GM23338 (cell line): ENCODE measurements at regions not wholly inside any gene's neighbourhood (a gene's known extent, or its start where the extent isn't known, plus 50 kb on each side); places are given as distances from the start of the nearest gene placed in this dataset.

Experiments used
- ATAC-seq: fragments of 200-7000 bp; cut with Tn5 transposase; 3 replicates; pipeline ENCODE4 v1.9.1; 2020
- DNase-seq: peaks from one replicate; pipeline ENCODE4 v3.0.0-alpha.2; 2015; ENCODE audit warnings: low spot score
- H2AFZ ChIP-seq: fragments of 200-600 bp; sonication (generic); 2 replicates; pipeline ENCODE4 v1.8.0; 2016; ENCODE audit warnings: antibody characterized with exemption, mild to moderate bottlenecking, moderate library complexity
- H3F3A ChIP-seq: fragments of 200-600 bp; sonication (generic); replicated peaks from 2 replicates; pipeline ENCODE4 v1.8.0; 2017; ENCODE audit warnings: antibody characterized with exemption, mixed run types, low read depth
- H3K27ac ChIP-seq: fragments of 200-600 bp; sonication (generic); 2 replicates; pipeline ENCODE4 v1.6.1; 2016; ENCODE audit warnings: low read depth
- H3K27me3 ChIP-seq: fragments of 200-600 bp; sonication (generic); 2 replicates; pipeline ENCODE4 v1.8.0; 2016; ENCODE audit warnings: mild to moderate bottlenecking, mixed run types, moderate library complexity; ENCODE audit not compliant: insufficient read depth
- H3K36me3 ChIP-seq: fragments of 200-600 bp; sonication (generic); 2 replicates; pipeline ENCODE4 v1.8.0; 2016; ENCODE audit warnings: mild to moderate bottlenecking; ENCODE audit not compliant: insufficient read depth
- H3K4me1 ChIP-seq: fragments of 200-600 bp; sonication (generic); 2 replicates; pipeline ENCODE4 v1.8.0; 2016; ENCODE audit warnings: mild to moderate bottlenecking, moderate library complexity; ENCODE audit not compliant: insufficient read depth
- H3K4me2 ChIP-seq: fragments of 200-600 bp; sonication (generic); 2 replicates; pipeline ENCODE4 v1.7.1; 2017; ENCODE audit warnings: mixed run types
- H3K4me3 ChIP-seq: fragments of 200-600 bp; sonication (generic); 2 replicates; pipeline ENCODE4 v1.6.1; 2016; ENCODE audit warnings: mixed run types
- H3K79me2 ChIP-seq: fragments of 200-600 bp; sonication (generic); replicated peaks from 2 replicates; pipeline ENCODE4 v1.8.0; 2017; ENCODE audit warnings: mild to moderate bottlenecking; ENCODE audit not compliant: insufficient read depth
- H3K9me2 ChIP-seq: fragments of 200-600 bp; sonication (generic); 2 replicates; pipeline ENCODE4 v1.8.0; 2017; ENCODE audit not compliant: insufficient read depth
- H4K20me1 ChIP-seq: fragments of 200-600 bp; sonication (generic); replicated peaks from 2 replicates; pipeline ENCODE4 v1.8.0; 2017; ENCODE audit warnings: mild to moderate bottlenecking; ENCODE audit not compliant: insufficient read depth
- H3K27ac Mint-ChIP-seq: 2 replicates; pipeline ENCODE4 v1.8.0; 2020; ENCODE audit warnings: inconsistent platforms, mild to moderate bottlenecking, moderate library complexity, mixed read lengths
- H3K27me3 Mint-ChIP-seq: 3 replicates; pipeline ENCODE4 v1.8.0; 2022; ENCODE audit warnings: low read depth, mild to moderate bottlenecking, moderate library complexity, mixed read lengths, inconsistent platforms; ENCODE audit not compliant: insufficient read depth, poor library complexity
- H3K36me3 Mint-ChIP-seq: 3 replicates; pipeline ENCODE4 v1.8.0; 2021; ENCODE audit warnings: low read depth, mild to moderate bottlenecking, inconsistent platforms, moderate library complexity, mixed read lengths
- H3K4me1 Mint-ChIP-seq: 3 replicates; pipeline ENCODE4 v1.8.0; 2020; ENCODE audit warnings: mild to moderate bottlenecking, inconsistent platforms, mixed read lengths
- H3K4me3 Mint-ChIP-seq: 3 replicates; pipeline ENCODE4 v1.8.0; 2021; ENCODE audit warnings: moderate library complexity, mild to moderate bottlenecking, inconsistent platforms, mixed read lengths
- H3K9me3 Mint-ChIP-seq: 3 replicates; pipeline ENCODE4 v1.8.0; 2020; ENCODE audit warnings: moderate library complexity, mild to moderate bottlenecking, inconsistent platforms, mixed read lengths
- CREB1 ChIP-seq: fragments of 250-450 bp; sonication (Bioruptor Pico); IDR thresholded peaks from 2 replicates; pipeline ENCODE4 v1.5.0; 2020; ENCODE audit warnings: low read depth, mild to moderate bottlenecking, moderate library complexity
- CTCF ChIP-seq, 2 experiments: fragments of 200-600 bp in 1 of 2; sonication (generic) in 1 of 2; conservative IDR thresholded peaks; 2 replicates each; pipeline versions ENCODE4 v1.5.1 to v1.6.1; 2016 to 2017; ENCODE audit warnings: antibody characterized with exemption in 2 of 2, low read depth in 2 of 2, mild to moderate bottlenecking in 2 of 2, moderate library complexity in 1 of 2
- ETS1 ChIP-seq: IDR thresholded peaks from 2 replicates; pipeline ENCODE4 v1.6.1; 2016; ENCODE audit warnings: antibody characterized with exemption
- EZH2 ChIP-seq: fragments of 200-600 bp; sonication (generic); IDR thresholded peaks from one replicate; pipeline ENCODE4 v1.8.0; 2017; ENCODE audit warnings: antibody characterized with exemption, mild to moderate bottlenecking, low read depth; ENCODE audit not compliant: unreplicated experiment
- EZH2phosphoT487 ChIP-seq: fragments of 200-600 bp; sonication (generic); IDR thresholded peaks from one replicate; pipeline ENCODE4 v1.8.1; 2018; ENCODE audit warnings: antibody characterized with exemption; ENCODE audit not compliant: unreplicated experiment
- JUNB ChIP-seq: IDR thresholded peaks from one replicate; pipeline ENCODE4 v1.6.1; 2016; ENCODE audit warnings: antibody characterized with exemption; ENCODE audit not compliant: unreplicated experiment
- NANOG ChIP-seq: IDR thresholded peaks from 2 replicates; pipeline ENCODE4 v1.6.1; 2016; ENCODE audit warnings: antibody characterized with exemption, borderline replicate concordance
- POLR2AphosphoS5 ChIP-seq: IDR thresholded peaks from 2 replicates; pipeline ENCODE4 v1.6.1; 2016; ENCODE audit warnings: antibody characterized with exemption, low read depth
- REST ChIP-seq: IDR thresholded peaks from one replicate; pipeline ENCODE4 v1.6.1; 2018; ENCODE audit warnings: antibody characterized with exemption; ENCODE audit not compliant: unreplicated experiment
- STAT1 ChIP-seq: IDR thresholded peaks from one replicate; pipeline ENCODE4 v1.6.1; 2016; ENCODE audit warnings: antibody characterized with exemption; ENCODE audit not compliant: unreplicated experiment
- ZNF114 ChIP-seq: fragments of 250-450 bp; sonication (Bioruptor Pico); IDR thresholded peaks from 2 replicates; pipeline ENCODE4 v1.5.0; 2020; ENCODE audit warnings: mild to moderate bottlenecking, moderate library complexity
- ZNF331 ChIP-seq: fragments of 250-450 bp; sonication (Bioruptor Pico); IDR thresholded peaks from 2 replicates; pipeline ENCODE4 v1.5.0; 2020; ENCODE audit warnings: low read depth, mild to moderate bottlenecking, moderate library complexity

GRCh38 chr18:51250006-51250405, 52.5 kb upstream of the MEX3C start (continued):
- TF ChIP-seq CTCF (conservative IDR thresholded peaks at IDR 0.05; ENCODE audit: low read depth in 2 of 2) (no peak), EZH2 (no peak), ETS1 (no peak), NANOG (no peak), REST (no peak), STAT1 (no peak), POLR2AphosphoS5 (no peak), CREB1 (CRISPR knock-in tag) (no peak), ZNF331 (CRISPR knock-in tag) (no peak), ZNF114 (CRISPR knock-in tag) (no peak), EZH2phosphoT487 (no peak), JUNB (no peak)

GRCh38 chr18:51250458-51251024, 53.1 kb upstream of the MEX3C start:
- no peak overlapping the region for H3K27ac Mint-ChIP-seq
- ATAC-seq, result no peak; the same call in 2 of the 3 replicates
- no peak for TF ChIP-seq POLR2AphosphoS5
- no peak for TF ChIP-seq ETS1
- TF ChIP-seq EZH2, result no peak

More at GRCh38 chr18:51250458-51251024, 53.1 kb upstream of the MEX3C start:
- H3K27me3 Mint-ChIP-seq, result peaks cover 2% of the 10 kb centered on the region
- Histone ChIP-seq H3K9me2 (peaks cover 6% of the 10 kb centered on the region), H3K4me3 (no peak overlapping the region), H3K27ac (no peak overlapping the region), H3K79me2 (no peaks in the 10 kb centered on the region), H3K36me3 (no peaks in the 10 kb centered on the region), H4K20me1 (no peaks in the 10 kb centered on the region), H3K4me2 (no peak overlapping the region; the same call in 1 of the 2 replicates), H3F3A (no peaks in the 10 kb centered on the region), H2AFZ (peak overlapping the region; percentile 69), H3K4me1 (peaks cover 8% of the 10 kb centered on the region), H3K27me3 (no peaks in the 10 kb centered on the region)
- no peak overlapping the region for H3K4me3 Mint-ChIP-seq
- no peaks in the 10 kb centered on the region for H3K9me3 Mint-ChIP-seq
- peaks cover 2% of the 10 kb centered on the region; the same call in 1 of the 3 replicates for H3K36me3 Mint-ChIP-seq
- peaks cover 7% of the 10 kb centered on the region for H3K4me1 Mint-ChIP-seq
- DNase-seq, result no peak
